ENCODE measurements at regions not wholly inside any gene's neighbourhood (a gene's known extent, or its start where the extent isn't known, plus 50 kb on each side); places are given as distances from the start of the nearest gene placed in this dataset.

- TF ChIP-seq ESRRG (CRISPR knock-in tag; IDR thresholded peaks at IDR 0.05) = no peak
- no peak for TF ChIP-seq ZNF565 (CRISPR knock-in tag; conservative IDR thresholded peaks at IDR 0.05; ENCODE audit: low read depth)
- TF ChIP-seq TSHZ2 (CRISPR knock-in tag; IDR thresholded peaks at IDR 0.05) = no peak
- no peak for TF ChIP-seq ZC3H10 (CRISPR knock-in tag; IDR thresholded peaks at IDR 0.05)
Observed at GRCh38 chr4:175509320-175509719, 302.7 kb downstream of the GPM6A start.
